Fibroblast of lung (primary cell): ENCODE measurements at regions not wholly inside any gene's neighbourhood (a gene's known extent, or its start where the extent isn't known, plus 50 kb on each side); places are given as distances from the start of the nearest gene placed in this dataset.

Experiments used
- DNase-seq, 2 donors: peaks; one replicate each; pipeline versions ENCODE4 v3.0.0 to v3.0.0-alpha.2; 2010; ENCODE audit warnings: low read depth in 2 of 2
- H2AFZ ChIP-seq: 2 replicates; pipeline ENCODE4 v1.5.1; 2012; ENCODE audit warnings: low read length, control low read depth, inconsistent platforms
- H3K27ac ChIP-seq: 2 replicates; pipeline ENCODE4 v1.5.1; 2011; ENCODE audit warnings: low read length, control low read depth; ENCODE audit not compliant: insufficient read depth
- H3K27me3 ChIP-seq: 2 replicates; pipeline ENCODE4 v1.5.1; 2011; ENCODE audit warnings: mild to moderate bottlenecking, low read length; ENCODE audit not compliant: control insufficient read depth, insufficient read depth
- H3K36me3 ChIP-seq: 2 replicates; pipeline ENCODE4 v1.5.1; 2011; ENCODE audit warnings: low read length; ENCODE audit not compliant: control insufficient read depth, insufficient read depth
- H3K4me1 ChIP-seq: 2 replicates; pipeline ENCODE4 v1.5.1; 2011; ENCODE audit warnings: low read length; ENCODE audit not compliant: control insufficient read depth, insufficient read depth; ENCODE audit errors: extremely low read depth
- H3K4me2 ChIP-seq: 2 replicates; pipeline ENCODE4 v1.5.1; 2011; ENCODE audit warnings: low read length, control low read depth; ENCODE audit not compliant: insufficient read depth; ENCODE audit errors: extremely low read depth
- H3K4me3 ChIP-seq, 4 experiments: fragments of 200-600 bp in 1 of 4; sonication (generic) in 1 of 4; replicated peaks in 1 of 4; 2 replicates each; pipeline ENCODE4 v1.5.1; 2011 to 2016; ENCODE audit warnings: low read length in 4 of 4, low read depth in 3 of 4, mild to moderate bottlenecking in 3 of 4, control low read depth in 2 of 4, inconsistent platforms in 1 of 4, mixed read lengths in 1 of 4; ENCODE audit not compliant: insufficient read depth in 1 of 4; ENCODE audit errors: control extremely low read depth in 1 of 4
- H3K79me2 ChIP-seq: 2 replicates; pipeline ENCODE4 v1.5.1; 2012; ENCODE audit warnings: mild to moderate bottlenecking, low read length, inconsistent platforms; ENCODE audit not compliant: control insufficient read depth, insufficient read depth
- H3K9ac ChIP-seq: 2 replicates; pipeline ENCODE4 v1.5.1; 2011; ENCODE audit warnings: mild to moderate bottlenecking, low read length, control low read depth; ENCODE audit not compliant: insufficient read depth
- H3K9me3 ChIP-seq: 2 replicates; pipeline ENCODE4 v1.5.1; 2012; ENCODE audit warnings: low read depth, low read length; ENCODE audit not compliant: control insufficient read depth, insufficient read depth
- H4K20me1 ChIP-seq: 2 replicates; pipeline ENCODE4 v1.5.1; 2011; ENCODE audit warnings: low read length; ENCODE audit not compliant: control insufficient read depth, insufficient read depth; ENCODE audit errors: extremely low read depth
- CTCF ChIP-seq, 2 donors: IDR thresholded peaks in 1 of 2; conservative IDR thresholded peaks in 1 of 2; 1 replicate in 1 of 2; 2 replicates in 1 of 2; pipeline ENCODE4 v1.5.1; 2011 to 2012; ENCODE audit warnings: low read length in 2 of 2, control low read depth in 1 of 2, inconsistent platforms in 1 of 2, low read depth in 1 of 2, mild to moderate bottlenecking in 1 of 2
- EZH2 ChIP-seq: IDR thresholded peaks from 2 replicates; pipeline ENCODE4 v1.5.1; 2012; ENCODE audit warnings: low read length, control low read depth, mild to moderate bottlenecking; ENCODE audit errors: missing control alignments

GRCh38 chr4:181365671-181366070, 877.5 kb upstream of the TENM3 start:
- Histone ChIP-seq H3K27ac (no peak overlapping the region), H3K4me1 (no peaks in the 10 kb centered on the region), H3K79me2 (no peaks in the 10 kb centered on the region), H4K20me1 (no peaks in the 10 kb centered on the region), H3K4me2 (no peak overlapping the region), H3K9me3 (no peaks in the 10 kb centered on the region), H3K36me3 (no peaks in the 10 kb centered on the region), H2AFZ (no peak overlapping the region), H3K27me3 (no peaks in the 10 kb centered on the region), H3K4me3 (no peak overlapping the region), H3K9ac (no peak overlapping the region)
- TF ChIP-seq CTCF (conservative IDR thresholded peaks at IDR 0.05 in 1 of 2, IDR thresholded peaks at IDR 0.05 in 1 of 2; ENCODE audit: low read depth in 1 of 2, low read length in 2 of 2) (no peak), EZH2 (no peak)
- DNase-seq = no peak

GRCh38 chr4:181372014-181372413, 871.2 kb upstream of the TENM3 start:
- no peaks in the 10 kb centered on the region for H3K4me1 ChIP-seq
- H4K20me1 ChIP-seq = no peaks in the 10 kb centered on the region
- no peak overlapping the region for H3K27ac ChIP-seq
- no peak overlapping the region for H3K4me2 ChIP-seq
- H3K9me3 ChIP-seq = no peaks in the 10 kb centered on the region
- no peak overlapping the region for H3K4me3 ChIP-seq
- TF ChIP-seq EZH2 (no peak), CTCF (conservative IDR thresholded peaks at IDR 0.05 in 1 of 2, IDR thresholded peaks at IDR 0.05 in 1 of 2; ENCODE audit: low read depth in 1 of 2, low read length in 2 of 2) (no peak)
- no peaks in the 10 kb centered on the region for H3K79me2 ChIP-seq
- no peak overlapping the region for H3K9ac ChIP-seq
- DNase-seq = no peak
- H3K36me3 ChIP-seq = no peaks in the 10 kb centered on the region
- H2AFZ ChIP-seq = no peak overlapping the region
- H3K27me3 ChIP-seq = no peaks in the 10 kb centered on the region

- no peak overlapping the region for H3K9ac ChIP-seq
- H4K20me1 ChIP-seq = no peaks in the 10 kb centered on the region
- no peak overlapping the region for H3K27ac ChIP-seq
- no peaks in the 10 kb centered on the region for H3K36me3 ChIP-seq
- no peaks in the 10 kb centered on the region for H3K4me1 ChIP-seq
- H3K4me3 ChIP-seq = no peak overlapping the region
- DNase-seq = no peak
- no peak for TF ChIP-seq CTCF (conservative IDR thresholded peaks at IDR 0.05 in 1 of 2, IDR thresholded peaks at IDR 0.05 in 1 of 2; ENCODE audit: low read depth in 1 of 2, low read length in 2 of 2)
- TF ChIP-seq EZH2 = no peak
- no peak overlapping the region for H3K4me2 ChIP-seq
- no peak overlapping the region for H2AFZ ChIP-seq
- H3K27me3 ChIP-seq = no peaks in the 10 kb centered on the region
- no peaks in the 10 kb centered on the region for H3K9me3 ChIP-seq
- H3K79me2 ChIP-seq = no peaks in the 10 kb centered on the region
These were observed 867.1 kb upstream of the TENM3 start for GRCh38 chr4:181376058-181376457.
